Ishikawa (cell line): ENCODE measurements at regions not wholly inside any gene's neighbourhood (a gene's known extent, or its start where the extent isn't known, plus 50 kb on each side); places are given as distances from the start of the nearest gene placed in this dataset.

Experiments
- CEBPB ChIP-seq: IDR thresholded peaks from 2 replicates; pipeline ENCODE4 v1.6.1; 2012
- CREB1 ChIP-seq: IDR thresholded peaks from 2 replicates; pipeline ENCODE4 v1.6.1; 2012; ENCODE audit warnings: low read depth
- EGR1 ChIP-seq: IDR thresholded peaks from 2 replicates; pipeline ENCODE4 v1.6.1; 2012
- EP300 ChIP-seq: IDR thresholded peaks from 2 replicates; pipeline ENCODE4 v1.6.1; 2012; ENCODE audit warnings: borderline replicate concordance
- FOXM1 ChIP-seq: IDR thresholded peaks from 2 replicates; pipeline ENCODE4 v1.6.1; 2012; ENCODE audit warnings: low read depth, borderline replicate concordance
- MAX ChIP-seq: IDR thresholded peaks from 2 replicates; pipeline ENCODE4 v1.6.1; 2012
- NFIC ChIP-seq: IDR thresholded peaks from 2 replicates; pipeline ENCODE4 v1.6.1; 2012
- RAD21 ChIP-seq: IDR thresholded peaks from 2 replicates; pipeline ENCODE4 v1.6.1; 2012; ENCODE audit warnings: low read depth
- REST ChIP-seq: IDR thresholded peaks from 2 replicates; pipeline ENCODE4 v1.6.1; 2012; ENCODE audit warnings: low read depth, mild to moderate bottlenecking
- TAF1 ChIP-seq: IDR thresholded peaks from 2 replicates; pipeline ENCODE4 v1.6.1; 2012; ENCODE audit warnings: low read depth, mild to moderate bottlenecking
- TCF12 ChIP-seq: IDR thresholded peaks from 2 replicates; pipeline ENCODE4 v1.6.1; 2012; ENCODE audit warnings: low read depth
- TEAD4 ChIP-seq: IDR thresholded peaks from 2 replicates; pipeline ENCODE4 v1.6.1; 2012
- USF1 ChIP-seq: IDR thresholded peaks from 2 replicates; pipeline ENCODE4 v1.6.1; 2012
- YY1 ChIP-seq: IDR thresholded peaks from 2 replicates; pipeline ENCODE4 v1.6.1; 2012; ENCODE audit warnings: low read depth
- ZBTB7A ChIP-seq: IDR thresholded peaks from 2 replicates; pipeline ENCODE4 v1.6.1; 2012; ENCODE audit warnings: low read depth

- no peak for TF ChIP-seq USF1
- no peak for TF ChIP-seq RAD21
- no peak for TF ChIP-seq TEAD4
- TF ChIP-seq EGR1 = no peak
- no peak for TF ChIP-seq EP300
- TF ChIP-seq CEBPB = no peak
- no peak for TF ChIP-seq NFIC
- TF ChIP-seq YY1 = no peak
- no peak for TF ChIP-seq MAX
- no peak for TF ChIP-seq TAF1
- TF ChIP-seq FOXM1 = no peak
- TF ChIP-seq ZBTB7A = no peak
- TF ChIP-seq REST = no peak
- no peak for TF ChIP-seq CREB1
- no peak for TF ChIP-seq TCF12
Observed at GRCh38 chr5:159807586-159807985, 108.7 kb upstream of the ADRA1B start.

GRCh38 chr5:159811712-159812111, 104.6 kb upstream of the ADRA1B start:
- TF ChIP-seq MAX (no peak), CREB1 (no peak), EP300 (no peak), USF1 (no peak), NFIC (no peak), TAF1 (no peak), REST (no peak), TEAD4 (no peak), ZBTB7A (no peak), TCF12 (no peak), YY1 (no peak), RAD21 (no peak), CEBPB (no peak), EGR1 (no peak), FOXM1 (no peak)

GRCh38 chr5:159814222-159814621, 102.1 kb upstream of the ADRA1B start:
- TF ChIP-seq TEAD4 (no peak), TCF12 (no peak), TAF1 (no peak), ZBTB7A (no peak), CREB1 (no peak)

GRCh38 chr5:159814805-159815585, 101.3 kb upstream of the ADRA1B start:
- TF ChIP-seq MAX (no peak), EGR1 (no peak), TCF12 (no peak), FOXM1 (no peak), TAF1 (no peak), EP300 (no peak), CREB1 (no peak), NFIC (no peak)

GRCh38 chr5:159817262-159818029, 98.8 kb upstream of the ADRA1B start:
- TF ChIP-seq FOXM1 = peak; percentile 49; the same call in 1 of the 2 replicates
- peak; percentile 71 for TF ChIP-seq TEAD4
- TF ChIP-seq CREB1 = no peak
- peak; percentile 79 for TF ChIP-seq TCF12
- peak; percentile 67; the same call in 1 of the 2 replicates for TF ChIP-seq EP300
- peak; percentile 24; the same call in 1 of the 2 replicates for TF ChIP-seq CEBPB
